OCI-LY7 (cell line): ENCODE measurements at regions not wholly inside any gene's neighbourhood (a gene's known extent, or its start where the extent isn't known, plus 50 kb on each side); places are given as distances from the start of the nearest gene placed in this dataset.

ENCODE experiments used
- EZH2phosphoT487 ChIP-seq: fragments of 200-600 bp; sonication (generic); IDR thresholded peaks from 2 replicates; pipeline ENCODE4 v1.6.1; 2018; ENCODE audit warnings: low read depth, borderline replicate concordance, mild to moderate bottlenecking, mixed run types, antibody characterized with exemption, low read length, moderate library complexity, mixed read lengths
- TF ChIP-seq, protein P1 (sequence below): fragments of 200-600 bp; sonication (generic); conservative IDR thresholded peaks from 2 replicates; pipeline ENCODE4 v1.5.1; 2014; ENCODE audit warnings: mild to moderate bottlenecking, antibody characterized with exemption, low read length, moderate library complexity, mixed read lengths

DNA sequence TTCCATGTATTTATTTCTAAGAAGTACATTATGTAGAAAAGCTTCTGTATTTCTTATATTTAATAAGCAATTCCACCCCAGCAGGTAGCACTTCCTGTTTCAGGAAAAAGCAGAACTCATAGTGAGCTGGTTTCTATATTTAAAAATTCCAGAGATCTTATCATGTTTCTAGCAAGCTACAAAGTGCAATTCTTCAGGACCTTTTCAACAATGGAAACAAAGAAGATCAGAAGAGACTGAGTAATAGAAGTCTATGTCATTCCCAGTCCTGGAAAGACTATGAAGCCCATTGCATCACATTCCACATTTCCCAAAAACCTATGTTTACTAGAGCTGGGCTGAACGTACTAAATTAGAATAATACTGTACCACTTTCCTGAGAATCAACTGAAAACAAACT is 302.6 kb upstream of the NRSN1 start:
- TF ChIP-seq, protein P1, sequence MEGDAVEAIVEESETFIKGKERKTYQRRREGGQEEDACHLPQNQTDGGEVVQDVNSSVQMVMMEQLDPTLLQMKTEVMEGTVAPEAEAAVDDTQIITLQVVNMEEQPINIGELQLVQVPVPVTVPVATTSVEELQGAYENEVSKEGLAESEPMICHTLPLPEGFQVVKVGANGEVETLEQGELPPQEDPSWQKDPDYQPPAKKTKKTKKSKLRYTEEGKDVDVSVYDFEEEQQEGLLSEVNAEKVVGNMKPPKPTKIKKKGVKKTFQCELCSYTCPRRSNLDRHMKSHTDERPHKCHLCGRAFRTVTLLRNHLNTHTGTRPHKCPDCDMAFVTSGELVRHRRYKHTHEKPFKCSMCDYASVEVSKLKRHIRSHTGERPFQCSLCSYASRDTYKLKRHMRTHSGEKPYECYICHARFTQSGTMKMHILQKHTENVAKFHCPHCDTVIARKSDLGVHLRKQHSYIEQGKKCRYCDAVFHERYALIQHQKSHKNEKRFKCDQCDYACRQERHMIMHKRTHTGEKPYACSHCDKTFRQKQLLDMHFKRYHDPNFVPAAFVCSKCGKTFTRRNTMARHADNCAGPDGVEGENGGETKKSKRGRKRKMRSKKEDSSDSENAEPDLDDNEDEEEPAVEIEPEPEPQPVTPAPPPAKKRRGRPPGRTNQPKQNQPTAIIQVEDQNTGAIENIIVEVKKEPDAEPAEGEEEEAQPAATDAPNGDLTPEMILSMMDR = no peak
- no peak for TF ChIP-seq EZH2phosphoT487
